Islet precursor cell (in vitro differentiated cells): ENCODE measurements at regions not wholly inside any gene's neighbourhood (a gene's known extent, or its start where the extent isn't known, plus 50 kb on each side); places are given as distances from the start of the nearest gene placed in this dataset.
"Not testable (repeated sequence)": the region's sequence is repeated elsewhere in the genome, so short reads cannot be mapped to it uniquely, and the experiment has no call there.

ENCODE experiments used
- DNase-seq: peaks from one replicate; pipeline ENCODE4 v3.0.0-alpha.2; 2018

DNA sequence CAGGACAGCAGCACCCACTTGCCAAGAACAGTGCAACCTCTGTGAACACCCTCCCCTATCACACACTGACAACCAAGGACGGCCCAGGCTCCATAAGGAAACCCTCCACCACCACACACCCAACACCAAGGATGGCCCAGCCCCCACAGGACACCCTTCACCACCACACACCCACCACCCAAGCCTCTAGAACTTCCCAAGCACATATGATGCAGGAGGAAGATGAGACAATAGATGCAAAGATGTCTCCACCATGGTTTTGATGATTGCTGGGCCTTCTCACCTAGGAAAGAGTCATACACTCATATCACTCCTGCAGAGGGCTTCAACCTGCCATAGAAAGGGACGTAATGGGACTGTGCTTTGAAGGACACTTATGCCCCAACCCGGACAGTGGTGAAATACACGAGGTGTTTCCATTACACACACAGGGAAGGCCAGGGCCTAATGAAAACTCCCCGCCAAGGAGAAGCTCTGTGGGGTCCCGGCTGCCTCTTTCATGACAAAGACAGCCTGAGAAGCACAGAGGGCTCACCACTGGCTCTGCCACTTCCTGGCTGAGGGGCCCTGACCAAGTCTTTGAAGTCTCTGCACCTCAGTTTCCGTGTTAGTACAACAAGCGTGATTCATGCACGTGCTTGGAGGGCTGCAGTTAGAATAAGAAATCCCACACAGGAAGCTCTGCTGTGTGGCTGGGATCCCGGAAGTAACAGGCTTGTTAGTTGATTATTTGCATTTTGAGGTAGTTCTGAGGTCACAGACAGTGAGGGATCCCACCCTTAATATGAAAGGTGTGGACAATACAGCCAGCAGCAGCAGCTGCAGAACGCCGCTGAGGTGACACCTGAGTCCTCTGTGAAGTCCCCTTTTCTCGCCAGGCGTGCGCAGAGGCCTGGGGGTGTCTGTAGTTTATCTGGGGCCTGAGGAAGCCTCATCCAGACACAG, 61.9 kb upstream of the ATP12A start:
- peak; percentile 51 for DNase-seq

DNA sequence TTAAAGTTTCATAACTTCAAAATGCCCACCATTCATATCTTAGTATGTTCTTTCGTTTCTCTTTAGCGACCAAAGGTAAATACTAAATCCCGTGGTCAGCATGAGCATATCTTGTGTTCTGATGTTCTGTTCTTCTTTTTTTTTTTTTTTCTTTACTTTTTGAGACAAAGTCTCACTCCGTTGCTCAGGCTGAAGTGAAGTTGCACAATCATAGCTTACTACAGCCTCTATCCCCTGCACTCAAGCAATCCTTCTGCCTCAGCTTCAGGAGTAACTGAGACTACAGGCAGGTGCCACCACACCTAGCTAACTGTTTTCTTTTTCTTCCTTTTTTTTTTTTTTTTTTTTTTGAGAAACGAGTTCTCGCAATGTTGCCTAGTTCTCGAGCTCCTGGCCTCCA, 60.9 kb upstream of the ATP12A start:
- no peak for DNase-seq

DNA sequence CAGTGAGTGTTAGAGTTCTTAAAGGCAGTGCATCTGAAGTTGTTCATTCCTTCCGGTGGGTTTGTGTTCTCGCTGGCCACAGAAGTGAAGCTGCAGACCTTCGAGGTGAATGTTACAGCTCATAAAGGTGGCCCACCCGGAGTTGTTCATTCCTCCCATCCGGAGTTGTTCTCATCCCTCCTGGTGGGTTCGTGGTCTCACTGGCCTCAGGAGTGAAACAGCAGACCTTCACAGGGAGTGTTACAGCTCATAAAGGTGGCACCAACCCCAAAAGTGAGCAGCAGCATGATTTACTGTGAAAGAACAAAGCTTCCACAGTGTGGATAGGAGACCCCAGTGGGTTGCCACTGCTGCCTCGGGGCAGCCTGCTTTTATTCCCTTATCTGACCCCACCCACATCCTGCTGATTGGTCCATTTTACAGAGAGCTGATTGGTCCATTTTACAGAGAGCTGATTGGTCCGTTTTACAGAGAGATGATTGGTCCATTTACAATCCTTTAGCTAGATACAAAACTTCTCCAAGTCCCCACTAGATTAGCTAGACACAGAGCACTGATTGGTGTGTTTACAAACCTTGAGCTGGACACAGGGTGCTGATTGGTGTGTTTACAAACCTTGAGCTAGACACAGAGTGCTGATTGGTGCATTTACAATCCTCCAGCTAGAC, 57.6 kb upstream of the ATP12A start:
- not testable (repeated sequence) for DNase-seq

DNA sequence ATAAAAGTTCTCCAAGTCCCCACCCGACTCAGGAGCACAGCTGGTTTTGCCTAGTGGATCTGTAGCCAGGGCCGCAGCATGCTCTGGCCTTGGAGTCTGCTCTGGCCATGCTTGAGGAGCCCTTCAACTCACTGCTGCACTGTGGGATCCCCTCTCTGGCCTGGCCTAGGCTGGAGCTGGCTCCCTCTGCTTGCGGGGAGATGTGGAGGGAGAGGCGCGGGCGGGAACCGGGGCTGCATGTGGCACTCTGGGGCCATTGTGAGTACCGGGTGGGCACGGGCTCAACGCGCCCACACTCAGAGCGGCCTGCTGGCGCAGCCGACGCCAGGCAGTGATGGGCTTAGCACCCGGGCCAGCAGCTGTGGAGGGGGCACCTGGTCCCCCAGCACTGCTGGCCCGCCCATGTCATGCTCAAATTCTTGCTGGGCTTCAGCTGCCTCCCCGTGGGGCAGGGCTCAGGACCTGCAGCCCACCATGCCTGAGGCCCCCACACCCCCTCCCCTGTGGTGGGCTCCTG, 57.0 kb upstream of the ATP12A start:
- DNase-seq, result no peak

DNA sequence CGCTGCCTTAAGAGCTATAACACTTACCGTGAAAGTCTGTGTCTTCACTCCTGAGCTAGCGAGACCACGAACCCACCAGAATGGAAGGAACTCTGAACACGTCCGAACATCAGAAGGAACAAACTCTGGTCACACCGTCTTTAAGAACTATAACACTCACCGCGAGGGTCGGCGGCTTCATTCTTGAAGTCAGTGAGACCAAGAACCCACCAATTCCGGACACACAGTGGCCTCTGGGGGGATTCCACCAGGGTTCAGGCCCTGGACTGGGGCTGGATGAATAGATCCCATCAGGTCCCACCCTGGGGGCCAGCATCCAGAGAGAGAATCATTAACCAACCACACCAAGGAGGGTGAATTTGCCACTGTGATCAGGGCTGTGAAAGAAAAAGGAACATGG, 55.8 kb upstream of the ATP12A start:
- no peak for DNase-seq

DNA sequence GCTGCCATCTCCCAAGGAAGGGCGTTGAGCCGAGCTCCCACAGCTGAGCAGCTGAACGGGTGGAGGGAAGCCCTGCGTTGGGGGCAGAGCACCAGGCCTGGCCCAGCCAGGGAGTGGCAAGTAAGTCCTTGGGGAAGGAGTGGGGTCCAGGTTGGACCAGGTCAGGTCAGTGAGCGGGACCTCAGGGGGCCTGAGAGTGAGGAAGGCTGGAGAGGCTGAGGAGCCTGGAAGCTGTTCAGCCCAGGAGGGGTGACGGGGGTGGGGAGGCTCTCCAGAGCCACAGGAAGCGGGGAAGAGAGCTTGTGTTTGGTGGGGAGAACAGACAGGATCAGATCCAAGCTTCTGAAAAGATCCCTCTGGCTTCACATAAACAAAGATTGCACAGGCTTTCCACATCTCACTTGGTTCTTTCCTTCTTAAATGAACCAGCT, 55.4 kb upstream of the ATP12A start:
- DNase-seq, result peak; percentile 29

DNA sequence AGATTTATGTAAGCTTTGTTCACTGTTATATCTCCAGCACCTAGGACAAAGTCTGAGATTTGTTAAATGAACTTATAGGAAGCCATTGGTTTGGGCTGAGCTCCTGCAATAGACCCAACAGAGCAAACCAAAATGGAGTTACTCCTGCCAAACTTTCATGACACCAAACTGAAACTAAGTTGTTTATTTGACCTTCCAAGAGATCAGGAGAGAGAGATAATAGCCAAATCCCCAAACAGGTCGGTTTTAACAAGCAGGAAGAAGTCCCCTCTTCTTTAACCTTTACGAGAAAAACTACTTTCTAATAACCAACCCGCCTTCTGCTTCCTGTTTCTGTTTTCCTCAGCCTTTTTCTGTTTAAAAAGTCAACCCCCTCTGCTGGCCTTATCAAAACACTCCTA, 54.9 kb upstream of the ATP12A start:
- no peak for DNase-seq

DNA sequence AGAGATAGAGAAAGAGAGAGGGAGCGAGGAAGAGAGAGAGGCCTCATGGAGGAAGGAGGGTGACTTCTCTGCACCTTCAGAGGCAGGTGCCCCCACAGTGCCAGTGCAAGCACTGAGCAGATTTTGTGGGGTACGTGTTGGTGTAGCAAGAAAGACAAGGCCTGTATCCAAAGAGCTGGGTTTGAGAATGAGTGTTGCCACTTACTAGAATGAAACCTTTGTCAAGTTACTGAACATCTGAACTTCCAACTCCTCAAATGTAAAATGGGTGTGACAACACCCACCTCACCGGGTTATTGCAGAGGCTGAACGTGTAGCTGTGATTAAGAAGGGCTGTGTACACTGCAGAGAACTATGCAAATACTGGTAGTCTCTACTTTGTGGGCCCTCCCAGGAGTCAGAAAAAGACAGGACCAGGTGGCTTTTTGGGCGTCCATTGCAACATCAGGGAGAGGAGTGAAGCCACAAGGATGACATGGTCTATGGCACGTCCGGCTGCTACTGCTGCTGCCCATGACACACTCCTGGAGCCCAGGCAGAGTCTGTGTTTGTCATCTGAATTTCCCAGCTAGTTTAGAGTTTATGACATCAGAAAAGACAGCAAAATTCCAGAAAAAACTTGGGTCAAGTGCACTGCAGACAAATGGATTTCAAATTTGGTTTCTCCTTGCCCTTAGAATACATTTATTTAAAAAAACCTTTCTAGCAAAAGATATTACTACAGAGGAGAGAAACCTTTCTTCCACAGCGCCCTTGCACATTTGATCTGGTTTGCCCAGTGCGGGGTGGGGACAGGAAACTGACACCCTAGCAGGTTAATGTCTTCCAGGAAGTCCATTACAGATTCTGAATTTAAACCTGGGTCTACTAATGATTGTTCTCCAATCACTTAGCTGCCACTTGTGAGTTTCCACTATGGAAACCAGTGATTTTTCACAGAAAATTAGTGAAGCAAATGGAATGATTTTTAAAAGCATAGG, 54.0 kb upstream of the ATP12A start:
- no peak for DNase-seq

DNA sequence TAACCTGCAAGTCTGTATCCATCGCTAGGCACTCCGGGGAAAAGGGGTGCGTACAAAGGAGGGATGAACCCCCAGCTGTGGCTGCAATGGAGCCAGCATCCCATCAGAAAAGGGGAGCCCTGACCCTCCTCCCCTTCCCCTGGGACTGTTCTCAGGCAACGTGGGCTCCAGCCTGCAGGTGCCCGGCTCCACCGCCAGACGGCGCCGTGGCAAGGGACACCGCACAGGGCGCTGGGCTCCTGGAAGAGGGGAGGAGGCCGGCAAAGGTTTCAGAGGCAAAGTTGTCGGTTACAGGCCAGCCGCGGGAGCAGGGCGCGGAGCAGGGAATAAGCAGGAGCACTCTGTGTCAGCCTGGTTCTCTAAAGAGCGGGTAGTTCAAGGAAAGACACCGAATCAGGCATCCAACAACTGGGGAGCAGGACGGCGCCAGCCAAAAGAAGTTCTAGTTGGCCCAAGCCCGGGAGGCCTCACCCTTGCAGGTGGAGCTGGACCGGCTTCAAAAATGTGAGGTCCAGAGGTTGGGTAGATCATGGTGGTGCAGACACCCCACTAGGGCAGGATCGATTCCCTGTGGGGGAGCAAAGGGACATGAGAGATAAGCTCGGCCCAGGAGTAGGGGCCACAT, 53.0 kb upstream of the ATP12A start:
- peak; percentile 89 for DNase-seq

DNA sequence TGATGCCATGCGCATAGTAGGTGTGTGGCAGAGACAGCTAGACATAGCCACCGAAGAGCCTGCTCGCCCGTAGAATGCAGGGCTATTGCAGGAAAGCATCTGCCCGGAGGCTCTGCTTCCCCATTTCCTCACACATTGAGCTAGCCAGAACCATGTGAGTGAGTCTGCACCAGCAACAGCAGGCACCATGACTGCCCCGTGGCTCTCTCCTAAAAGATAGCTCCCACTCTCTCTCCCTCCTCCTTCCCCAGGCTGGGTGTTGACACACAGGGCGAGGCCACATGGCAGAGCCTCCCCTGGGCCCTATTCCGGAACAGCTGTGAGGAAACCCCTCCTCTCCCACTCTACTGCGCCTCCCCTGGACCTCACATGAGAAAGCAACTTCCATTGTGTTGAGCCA, 52.3 kb upstream of the ATP12A start:
- peak; percentile 50 for DNase-seq

DNA sequence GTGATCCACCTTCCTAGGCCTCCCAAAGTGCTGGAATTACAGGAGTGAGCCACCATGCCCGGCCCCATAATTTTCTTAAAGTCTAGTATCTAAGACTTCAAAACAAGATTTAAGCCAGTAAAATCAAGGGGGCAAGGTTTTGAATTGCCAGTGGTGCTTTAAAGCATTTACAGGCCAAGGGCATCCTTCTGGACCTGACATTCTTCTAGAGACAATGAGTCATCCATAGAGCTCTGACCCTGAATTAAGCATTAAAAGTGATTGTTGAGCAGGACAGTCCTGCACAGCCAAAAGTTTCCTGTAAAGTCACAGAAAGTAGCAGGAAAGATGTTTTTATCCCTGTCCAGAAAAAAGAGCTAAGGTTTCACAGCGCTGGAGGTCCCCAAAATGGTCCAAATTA, 50.9 kb upstream of the ATP12A start:
- DNase-seq, result peak; percentile 38

DNA sequence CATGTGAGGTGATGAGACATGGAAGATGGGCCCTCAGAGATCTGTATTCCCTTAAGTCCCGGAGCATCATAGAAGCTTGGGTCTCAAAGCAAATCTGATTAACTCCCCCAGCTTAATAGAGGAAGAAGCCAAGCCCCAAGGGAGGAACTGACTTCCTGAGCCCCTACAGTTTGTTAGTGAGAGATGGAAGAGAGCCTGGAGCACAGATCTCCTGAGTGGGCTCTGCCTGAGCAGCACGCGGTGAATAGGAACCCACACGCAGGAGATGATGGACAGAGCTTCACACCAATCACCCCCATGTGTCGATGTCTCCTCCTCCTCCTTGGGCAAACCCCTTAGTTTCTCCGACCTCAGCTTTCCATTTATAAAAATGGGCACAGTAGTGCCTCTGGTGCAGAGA, 50.1 kb upstream of the ATP12A start:
- no peak for DNase-seq
